H1 (cell line): ENCODE measurements at regions not wholly inside any gene's neighbourhood (a gene's known extent, or its start where the extent isn't known, plus 50 kb on each side); places are given as distances from the start of the nearest gene placed in this dataset.

Source experiments
- CTCF ChIA-PET: fragments of 300-600 bp; sonication (Branson Sonifier 250); formaldehyde crosslinking; loops from one replicate; lab custom pipeline; 2021; ENCODE audit not compliant: partially characterized antibody; lab: Charles Lee
- POLR2A ChIA-PET: fragments of 300-600 bp; sonication (Branson Sonifier 250); formaldehyde crosslinking; loops from one replicate; lab custom pipeline; 2021; ENCODE audit warnings: inconsistent platforms; ENCODE audit not compliant: partially characterized antibody; lab: Charles Lee
- DNase-seq, 2 experiments: peaks; one replicate each; pipeline versions ENCODE4 v3.0.0 to v3.0.0-alpha.2; 2010 to 2022; ENCODE audit warnings: low spot score in 2 of 2, low read depth in 1 of 2, mixed read lengths in 1 of 2
- FAIRE-seq: peaks from 2 replicates; lab custom pipeline; 2011; peaks lifted over from hg19 to GRCh38; lab: Jason Lieb, UNC
- H2AFZ ChIP-seq: 2 replicates; pipeline ENCODE4 v1.8.1; 2012; ENCODE audit warnings: low read length, inconsistent platforms
- H2AK5ac ChIP-seq: 2 replicates; pipeline ENCODE4 v1.6.1; 2013; ENCODE audit warnings: low read depth, low read length
- H2BK120ac ChIP-seq: replicated peaks from 2 replicates; pipeline ENCODE3; 2013; ENCODE audit warnings: low read depth, low read length, inconsistent platforms
- H2BK12ac ChIP-seq: 2 replicates; pipeline ENCODE4 v1.6.1; 2013; ENCODE audit warnings: low read depth, low read length
- H2BK15ac ChIP-seq: 2 replicates; pipeline ENCODE4 v1.6.1; 2013; ENCODE audit warnings: low read length
- H2BK20ac ChIP-seq: 2 replicates; pipeline ENCODE4 v1.6.1; 2013; ENCODE audit warnings: low read length
- H2BK5ac ChIP-seq: 2 replicates; pipeline ENCODE4 v1.6.1; 2013; ENCODE audit warnings: low read depth, low read length
- H3K14ac ChIP-seq: 2 replicates; pipeline ENCODE4 v1.6.1; 2013; ENCODE audit warnings: inconsistent platforms; ENCODE audit not compliant: insufficient read length
- H3K18ac ChIP-seq: 2 replicates; pipeline ENCODE4 v1.6.1; 2013; ENCODE audit warnings: low read length; ENCODE audit errors: extremely low read depth
- H3K23ac ChIP-seq: 2 replicates; pipeline ENCODE4 v1.6.1; 2013; ENCODE audit warnings: inconsistent platforms; ENCODE audit not compliant: insufficient read length
- H3K23me2 ChIP-seq: 2 replicates; pipeline ENCODE4 v1.6.1; 2013; ENCODE audit warnings: low read depth, low read length
- H3K27ac ChIP-seq: 2 replicates; pipeline ENCODE4 v1.6.1; 2011; ENCODE audit warnings: low read depth, low read length, inconsistent platforms
- H3K27me3 ChIP-seq, 4 experiments: replicated peaks in 1 of 4; 1 replicate in 1 of 4; 2 replicates in 3 of 4; pipeline versions ENCODE4 v1.6.1 to v1.8.1; 2011 to 2013; ENCODE audit warnings: low read length in 3 of 4, mild to moderate bottlenecking in 3 of 4, inconsistent platforms in 2 of 4, mixed read lengths in 2 of 4, moderate library complexity in 1 of 4; ENCODE audit not compliant: control insufficient read depth in 3 of 4, insufficient read depth in 3 of 4; ENCODE audit errors: extremely low read depth in 1 of 4
- H3K36me3 ChIP-seq, 4 experiments: 2 replicates each; pipeline versions ENCODE4 v1.6.1 to v1.8.1; 2011 to 2013; ENCODE audit warnings: mild to moderate bottlenecking in 4 of 4, low read length in 3 of 4, moderate library complexity in 2 of 4, control low read depth in 1 of 4, inconsistent platforms in 1 of 4; ENCODE audit not compliant: insufficient read depth in 4 of 4, control insufficient read depth in 2 of 4
- H3K4ac ChIP-seq: replicated peaks from 2 replicates; pipeline ENCODE3; 2013; ENCODE audit warnings: low read length, low read depth, mixed read lengths, inconsistent platforms; ENCODE audit not compliant: insufficient read length
- H3K4me1 ChIP-seq, 4 experiments: replicated peaks in 1 of 4; 1 replicate in 1 of 4; 2 replicates in 3 of 4; pipeline versions ENCODE4 v1.6.1 to v1.8.1; 2011 to 2013; ENCODE audit warnings: low read length in 3 of 4, inconsistent platforms in 2 of 4, mixed read lengths in 1 of 4; ENCODE audit not compliant: insufficient read depth in 4 of 4, control insufficient read depth in 3 of 4
- H3K4me2 ChIP-seq, 2 experiments: 2 replicates each; pipeline versions ENCODE4 v1.6.1 to v1.8.1; 2011 to 2013; ENCODE audit warnings: low read depth in 2 of 2, low read length in 2 of 2, control low read depth in 1 of 2, inconsistent platforms in 1 of 2, mild to moderate bottlenecking in 1 of 2; ENCODE audit not compliant: insufficient read depth in 1 of 2
- H3K4me3 ChIP-seq, 4 experiments: fragments of 200-600, 300-600 bp in 1 of 4; sonication (generic), shearing (Covaris generic), sonication (Bioruptor Twin) in 1 of 4; 2 replicates each; pipeline versions ENCODE4 v1.5.1 to v1.8.1; 2011 to 2016; ENCODE audit warnings: low read length in 4 of 4, low read depth in 3 of 4, control low read depth in 2 of 4, inconsistent platforms in 2 of 4, mild to moderate bottlenecking in 2 of 4, mixed read lengths in 1 of 4, moderate library complexity in 1 of 4; ENCODE audit not compliant: insufficient read depth in 2 of 4; ENCODE audit errors: extremely low read depth in 1 of 4
- H3K56ac ChIP-seq: replicated peaks from 2 replicates; pipeline ENCODE3; 2013; ENCODE audit warnings: low read depth, mild to moderate bottlenecking, mixed read lengths, low read length, inconsistent platforms; ENCODE audit not compliant: insufficient read length
- H3K79me1 ChIP-seq: 2 replicates; pipeline ENCODE4 v1.6.1; 2013; ENCODE audit warnings: low read depth, low read length, control low read depth
- H3K79me2 ChIP-seq, 2 experiments: 2 replicates each; pipeline versions ENCODE4 v1.6.1 to v1.8.1; 2012 to 2013; ENCODE audit warnings: low read length in 2 of 2, mild to moderate bottlenecking in 2 of 2, inconsistent platforms in 1 of 2; ENCODE audit not compliant: insufficient read depth in 2 of 2, control insufficient read depth in 1 of 2
- H3K9ac ChIP-seq, 4 experiments: replicated peaks in 1 of 4; 1 replicate in 1 of 4; 2 replicates in 3 of 4; pipeline versions ENCODE4 v1.6.1 to v1.8.1; 2011 to 2013; ENCODE audit warnings: low read depth in 3 of 4, low read length in 3 of 4, control low read depth in 2 of 4, mild to moderate bottlenecking in 2 of 4, moderate library complexity in 2 of 4, inconsistent platforms in 1 of 4; ENCODE audit errors: extremely low read depth in 1 of 4
- H3K9me3 ChIP-seq, 2 experiments: 2 replicates each; pipeline versions ENCODE4 v1.6.1 to v1.8.1; 2012 to 2013; ENCODE audit warnings: mild to moderate bottlenecking in 2 of 2, moderate library complexity in 2 of 2, control low read depth in 1 of 2, inconsistent platforms in 1 of 2, low read depth in 1 of 2, low read length in 1 of 2, mixed read lengths in 1 of 2; ENCODE audit not compliant: insufficient read depth in 2 of 2
- H4K20me1 ChIP-seq, 2 experiments: replicated peaks in 1 of 2; 2 replicates each; pipeline versions ENCODE3 to v1.8.1; 2011 to 2013; ENCODE audit warnings: inconsistent platforms in 2 of 2, low read length in 2 of 2, mild to moderate bottlenecking in 1 of 2; ENCODE audit not compliant: insufficient read depth in 2 of 2, control insufficient read depth in 1 of 2
- H4K5ac ChIP-seq: 2 replicates; pipeline ENCODE4 v1.6.1; 2013; ENCODE audit warnings: low read length, low read depth, mixed read lengths, inconsistent platforms; ENCODE audit not compliant: insufficient read length
- H4K8ac ChIP-seq: 2 replicates; pipeline ENCODE4 v1.8.0; 2013; ENCODE audit warnings: mild to moderate bottlenecking, moderate library complexity, low read length, inconsistent platforms; ENCODE audit not compliant: insufficient read depth; ENCODE audit errors: extremely low read depth
- H4K91ac ChIP-seq: replicated peaks from 2 replicates; pipeline ENCODE3; 2013; ENCODE audit warnings: low read length, mixed read lengths, inconsistent platforms; ENCODE audit not compliant: insufficient read length
- FOSL1 ChIP-seq: IDR thresholded peaks from 2 replicates; pipeline ENCODE4 v1.6.1; 2011; ENCODE audit warnings: mild to moderate bottlenecking, low read depth, low read length, moderate library complexity; ENCODE audit not compliant: insufficient read depth
- POU5F1 ChIP-seq: IDR thresholded peaks from 2 replicates; pipeline ENCODE4 v1.6.1; 2011; ENCODE audit warnings: low read depth, mild to moderate bottlenecking, low read length, moderate library complexity
- SP1 ChIP-seq: IDR thresholded peaks from 2 replicates; pipeline ENCODE4 v1.6.1; 2011; ENCODE audit warnings: low read depth, low read length
- WGBS, 2 experiments: shearing (Covaris generic) in 1 of 2; methylation state at CpG; one replicate each; pipeline versions ENCODE4 v1.1.6 to v1.1.7; 2013 to 2015; ENCODE audit warnings: low lambda C conversion rate in 2 of 2, mixed read lengths in 2 of 2, inconsistent platforms in 1 of 2, low coverage in 1 of 2, missing lambda C conversion rate in 1 of 2; ENCODE audit not compliant: insufficient replicate concordance in 2 of 2, insufficient coverage in 1 of 2, insufficient read length in 1 of 2; ENCODE audit errors: extremely low coverage in 1 of 2, missing lambda C conversion rate in 1 of 2; 5-methylcytosine and 5-hydroxymethylcytosine counted together
- TF ChIP-seq, protein P1 (sequence below): IDR thresholded peaks from 2 replicates; pipeline ENCODE4 v1.6.1; 2011; ENCODE audit warnings: low read length, improper control_type of control experiment

DNA sequence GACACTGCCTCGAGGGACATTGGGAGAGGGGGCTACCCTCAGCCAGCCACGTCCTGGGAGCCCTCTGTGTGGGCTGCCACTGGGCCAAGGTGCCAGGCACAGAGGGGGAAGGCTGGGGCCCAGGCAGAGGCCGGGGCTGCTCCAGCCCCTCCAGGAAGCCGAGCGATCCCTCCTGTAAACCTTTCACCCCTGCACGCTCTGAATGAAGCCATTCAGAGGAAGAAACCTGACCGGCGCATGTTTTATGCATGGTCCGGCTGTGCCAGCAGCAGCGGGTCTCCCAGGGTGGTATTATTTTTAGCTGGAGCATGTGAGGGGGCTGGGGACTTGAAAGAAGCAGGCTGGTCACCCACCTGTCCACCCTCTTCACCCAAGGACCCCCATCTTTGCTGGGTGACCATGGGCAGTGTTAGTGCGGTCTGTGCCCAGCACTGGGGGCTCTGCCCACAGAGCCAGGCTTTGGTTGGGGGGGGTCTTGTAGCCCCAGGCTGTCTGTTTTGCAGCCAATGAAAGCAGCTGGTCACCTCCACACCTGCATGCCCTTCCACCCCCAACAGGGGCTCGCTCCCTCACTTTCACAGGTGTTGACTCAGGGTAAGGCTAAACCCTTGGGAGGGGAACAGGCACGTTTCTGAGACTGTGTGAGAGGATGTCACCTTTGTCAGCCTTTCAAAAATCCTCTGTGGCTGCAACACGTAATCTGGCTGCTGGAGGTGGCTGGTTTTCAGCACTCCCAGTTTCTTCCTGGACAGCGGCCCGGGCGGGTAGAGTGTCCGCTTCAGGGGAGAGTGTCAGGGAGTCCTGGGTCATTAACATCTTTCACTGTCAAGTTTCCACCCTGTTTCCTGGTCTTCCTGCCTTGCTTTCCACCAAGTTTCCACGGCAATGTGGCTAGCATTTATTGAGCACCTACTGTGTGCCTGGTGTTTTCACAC lies 77.1 kb upstream of the BRD7 start:
- Histone ChIP-seq H3K27ac (no peak overlapping the region), H3K9ac (no peak overlapping the region), H3K4me2 (no peak overlapping the region), H4K20me1 (no peaks in the 10 kb centered on the region), H2AK5ac (0 out of 2 replicates have a peak overlapping the region, but pooled peaks have one; percentile 0), H4K5ac (no peak overlapping the region), H2BK5ac (no peak overlapping the region), H3K56ac (no peak overlapping the region), H2BK120ac (no peak overlapping the region), H3K23me2 (no peaks in the 10 kb centered on the region), H2BK12ac (peak overlapping the region; percentile 80; the same call in 1 of the 2 replicates), H4K91ac (no peak overlapping the region), H3K4me3 (no peak overlapping the region), H3K14ac (no peak overlapping the region), H3K79me1 (peaks cover 3% of the 10 kb centered on the region), H3K4me1 (peaks cover 9 to 30% (median 18%) of the 10 kb centered on the region in 4 experiments; a peak in 6 of 7 replicates), H2AFZ (no peak overlapping the region), H3K79me2 (no peaks in the 10 kb centered on the region), H4K8ac (no peak overlapping the region; the same call in 1 of the 2 replicates), H3K4ac (no peak overlapping the region), H3K23ac (no peak overlapping the region), H3K9me3 (no peaks in the 10 kb centered on the region), H3K36me3 (no peaks in the 10 kb centered on the region), H3K18ac (no peak overlapping the region), H2BK20ac (0 out of 2 replicates have a peak overlapping the region, but pooled peaks have one; percentile 61), H2BK15ac (peak overlapping the region; percentile 61; the same call in 1 of the 2 replicates), H3K27me3 (peaks cover 0 to 3% (median under 1%) of the 10 kb centered on the region in 4 experiments; a peak in 2 of 7 replicates)
- CTCF ChIA-PET = interaction anchor here (0.6 to 7.5 kb wide), 5 partner anchors 17 to 73 kb away, joined by 3 to 55 read pairs (median 4); no protein-coding TSS in a partner anchor
- DNase-seq (no peak), FAIRE-seq (no peak)
- POLR2A ChIA-PET = no interaction called here
- TF ChIP-seq SP1 (no peak), POU5F1 (peak; percentile 23; the same call in 1 of the 2 replicates), FOSL1 (no peak)
- TF ChIP-seq, protein P1, sequence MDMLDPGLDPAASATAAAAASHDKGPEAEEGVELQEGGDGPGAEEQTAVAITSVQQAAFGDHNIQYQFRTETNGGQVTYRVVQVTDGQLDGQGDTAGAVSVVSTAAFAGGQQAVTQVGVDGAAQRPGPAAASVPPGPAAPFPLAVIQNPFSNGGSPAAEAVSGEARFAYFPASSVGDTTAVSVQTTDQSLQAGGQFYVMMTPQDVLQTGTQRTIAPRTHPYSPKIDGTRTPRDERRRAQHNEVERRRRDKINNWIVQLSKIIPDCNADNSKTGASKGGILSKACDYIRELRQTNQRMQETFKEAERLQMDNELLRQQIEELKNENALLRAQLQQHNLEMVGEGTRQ = no peak
- WGBS, 2 experiments = 69% methylated on average over 16 of the region's 19 CpGs; no CpG with 5 or more reads in 1 of the 2 experiments
